A673 (cell line): ENCODE measurements at regions not wholly inside any gene's neighbourhood (a gene's known extent, or its start where the extent isn't known, plus 50 kb on each side); places are given as distances from the start of the nearest gene placed in this dataset.

ENCODE experiments used
- EZH2 ChIP-seq: fragments of 200-600 bp; sonication (generic); IDR thresholded peaks from 2 replicates; pipeline ENCODE4 v1.6.1; 2017; ENCODE audit warnings: borderline replicate concordance, low read depth, mild to moderate bottlenecking, mixed read lengths, antibody characterized with exemption, low read length; ENCODE audit not compliant: poor library complexity, severe bottlenecking
- TF ChIP-seq, protein P1 (sequence below): fragments of 300-800, 200-600 bp; sonication (generic); conservative IDR thresholded peaks from 2 replicates; pipeline ENCODE4 v1.5.1; 2017; ENCODE audit warnings: low read depth, mild to moderate bottlenecking, antibody characterized with exemption, low read length, moderate library complexity, mixed read lengths

DNA sequence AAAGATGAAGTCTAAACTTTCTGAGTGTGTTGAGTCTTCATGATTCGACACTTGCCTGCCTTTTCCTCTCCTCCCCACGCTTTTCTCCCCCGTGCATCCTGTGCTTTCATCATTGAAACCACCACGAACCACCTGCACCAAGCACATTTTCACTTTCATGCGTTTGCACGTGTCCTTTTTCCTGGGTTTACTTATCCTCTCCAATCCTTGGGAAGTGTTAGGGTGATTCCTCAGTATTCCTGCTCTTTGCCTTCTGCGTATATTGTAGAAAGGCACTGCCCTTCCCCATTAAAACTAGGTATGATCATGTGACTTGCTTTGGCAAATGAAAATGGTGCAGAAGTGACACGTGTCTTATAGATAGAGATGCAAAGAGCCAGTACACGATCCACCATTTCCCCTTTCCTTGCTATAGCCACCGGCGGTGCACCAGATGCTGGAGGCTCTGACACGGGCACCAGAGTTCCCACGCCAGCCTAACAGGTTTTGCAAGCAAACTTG lies 106.6 kb downstream of the BRMS1L start:
- no peak for TF ChIP-seq EZH2
- TF ChIP-seq, protein P1, sequence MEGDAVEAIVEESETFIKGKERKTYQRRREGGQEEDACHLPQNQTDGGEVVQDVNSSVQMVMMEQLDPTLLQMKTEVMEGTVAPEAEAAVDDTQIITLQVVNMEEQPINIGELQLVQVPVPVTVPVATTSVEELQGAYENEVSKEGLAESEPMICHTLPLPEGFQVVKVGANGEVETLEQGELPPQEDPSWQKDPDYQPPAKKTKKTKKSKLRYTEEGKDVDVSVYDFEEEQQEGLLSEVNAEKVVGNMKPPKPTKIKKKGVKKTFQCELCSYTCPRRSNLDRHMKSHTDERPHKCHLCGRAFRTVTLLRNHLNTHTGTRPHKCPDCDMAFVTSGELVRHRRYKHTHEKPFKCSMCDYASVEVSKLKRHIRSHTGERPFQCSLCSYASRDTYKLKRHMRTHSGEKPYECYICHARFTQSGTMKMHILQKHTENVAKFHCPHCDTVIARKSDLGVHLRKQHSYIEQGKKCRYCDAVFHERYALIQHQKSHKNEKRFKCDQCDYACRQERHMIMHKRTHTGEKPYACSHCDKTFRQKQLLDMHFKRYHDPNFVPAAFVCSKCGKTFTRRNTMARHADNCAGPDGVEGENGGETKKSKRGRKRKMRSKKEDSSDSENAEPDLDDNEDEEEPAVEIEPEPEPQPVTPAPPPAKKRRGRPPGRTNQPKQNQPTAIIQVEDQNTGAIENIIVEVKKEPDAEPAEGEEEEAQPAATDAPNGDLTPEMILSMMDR: no peak
